Mammary epithelial cell (primary cell): ENCODE measurements at regions not wholly inside any gene's neighbourhood (a gene's known extent, or its start where the extent isn't known, plus 50 kb on each side); places are given as distances from the start of the nearest gene placed in this dataset.

Experiments used
- CTCF ChIP-seq, 2 donors: IDR thresholded peaks in 1 of 2; conservative IDR thresholded peaks in 1 of 2; 2 replicates each; pipeline ENCODE4 v1.5.1; 2011 to 2012; ENCODE audit warnings: inconsistent platforms in 2 of 2, low read length in 2 of 2, mild to moderate bottlenecking in 2 of 2, control low read depth in 1 of 2, low read depth in 1 of 2; ENCODE audit not compliant: insufficient read depth in 1 of 2; ENCODE audit errors: extremely low read depth in 1 of 2
- EZH2 ChIP-seq: IDR thresholded peaks from 2 replicates; pipeline ENCODE4 v1.6.1; 2012; ENCODE audit warnings: low read length, inconsistent platforms, borderline replicate concordance

GRCh38 chr16:77066896-77067496 is 124.0 kb upstream of the MON1B start:
- TF ChIP-seq CTCF (conservative IDR thresholded peaks at IDR 0.05 in 1 of 2, IDR thresholded peaks at IDR 0.05 in 1 of 2; ENCODE audit: extremely low read depth in 1 of 2, insufficient read depth in 1 of 2, low read depth in 1 of 2, low read length in 2 of 2) (no peak), EZH2 (no peak)
